IMR-90 (cell line): ENCODE measurements at regions not wholly inside any gene's neighbourhood (a gene's known extent, or its start where the extent isn't known, plus 50 kb on each side); places are given as distances from the start of the nearest gene placed in this dataset.

Source experiments
- ATAC-seq: fragments of 200-7000 bp; cut with Tn5 transposase; 2 replicates; pipeline ENCODE4 v1.9.1; 2020; ENCODE audit warnings: low read depth, mild to moderate bottlenecking, moderate library complexity
- BruUV-seq: library from RNA; stranded (reverse); fragments of 400-500 nt; replicated peaks from 2 replicates; lab custom pipeline; 2021; lab: Mats Ljungman, UMichigan
- CTCF ChIA-PET: fragments of 300-600 bp; formaldehyde crosslinking; extraction: SDS; loops from one replicate; lab custom pipeline; 2021; ENCODE audit warnings: antibody characterized with exemption; lab: Yijun Ruan, JAX
- POLR2A ChIA-PET: fragments of 300-600 bp; sonication (Branson Sonifier 250); formaldehyde crosslinking; loops from one replicate; lab custom pipeline; 2022; ENCODE audit warnings: antibody characterized with exemption; ENCODE audit not compliant: unreplicated experiment; lab: Charles Lee
- DNase-seq: peaks from one replicate; pipeline ENCODE4 v3.0.0; 2013
- H2AFZ ChIP-seq: replicated peaks from 2 replicates; pipeline ENCODE3; 2013; ENCODE audit warnings: low read length, mild to moderate bottlenecking; ENCODE audit not compliant: poor library complexity
- H2AK5ac ChIP-seq: 2 replicates; pipeline ENCODE4 v1.6.1; 2013; ENCODE audit warnings: low read depth, low read length, inconsistent platforms
- H2AK9ac ChIP-seq: replicated peaks from 2 replicates; pipeline ENCODE3; 2013; ENCODE audit warnings: mild to moderate bottlenecking, low read depth, low read length, moderate library complexity; ENCODE audit not compliant: poor library complexity
- H2BK120ac ChIP-seq: 2 replicates; pipeline ENCODE4 v1.6.1; 2013; ENCODE audit warnings: low read depth, low read length, inconsistent platforms
- H2BK15ac ChIP-seq: 3 replicates; pipeline ENCODE4 v1.6.1; 2013; ENCODE audit warnings: low read depth, low read length, inconsistent platforms
- H2BK20ac ChIP-seq: 2 replicates; pipeline ENCODE4 v1.6.1; 2013; ENCODE audit warnings: low read depth, mild to moderate bottlenecking, inconsistent platforms, low read length, moderate library complexity
- H2BK5ac ChIP-seq: 2 replicates; pipeline ENCODE4 v1.6.1; 2013; ENCODE audit warnings: mild to moderate bottlenecking, low read depth, low read length, inconsistent platforms; ENCODE audit not compliant: poor library complexity, severe bottlenecking
- H3K14ac ChIP-seq: replicated peaks from 2 replicates; pipeline ENCODE4 v1.6.1; 2013; ENCODE audit warnings: low read depth, low read length, inconsistent platforms
- H3K18ac ChIP-seq: 2 replicates; pipeline ENCODE4 v1.6.1; 2013; ENCODE audit warnings: low read depth, low read length, control low read depth
- H3K23ac ChIP-seq: 2 replicates; pipeline ENCODE4 v1.6.1; 2013; ENCODE audit warnings: low read depth, low read length, inconsistent platforms
- H3K27ac ChIP-seq: 2 replicates; pipeline ENCODE4 v1.5.1; 2013; ENCODE audit warnings: mild to moderate bottlenecking, control low read depth, low read length; ENCODE audit not compliant: insufficient read depth
- H3K27me3 ChIP-seq: 2 replicates; pipeline ENCODE4 v1.6.1; 2013; ENCODE audit warnings: low read length; ENCODE audit not compliant: control insufficient read depth, insufficient read depth
- H3K36me3 ChIP-seq: 2 replicates; pipeline ENCODE4 v1.6.1; 2013; ENCODE audit warnings: low read length, mixed read lengths; ENCODE audit not compliant: control insufficient read depth, insufficient read depth
- H3K4ac ChIP-seq: 2 replicates; pipeline ENCODE4 v1.6.1; 2013; ENCODE audit warnings: low read depth, low read length, inconsistent platforms
- H3K4me1 ChIP-seq: 2 replicates; pipeline ENCODE4 v1.6.1; 2013; ENCODE audit warnings: low read length, mixed read lengths; ENCODE audit not compliant: control insufficient read depth, insufficient read depth
- H3K4me2 ChIP-seq: 2 replicates; pipeline ENCODE4 v1.6.1; 2013; ENCODE audit warnings: low read depth, mild to moderate bottlenecking, control low read depth, low read length, moderate library complexity
- H3K4me3 ChIP-seq: 2 replicates; pipeline ENCODE4 v1.5.1; 2013; ENCODE audit warnings: low read depth, mild to moderate bottlenecking, control low read depth, low read length, moderate library complexity; ENCODE audit not compliant: insufficient read depth
- H3K56ac ChIP-seq: 2 replicates; pipeline ENCODE4 v1.6.1; 2013; ENCODE audit warnings: low read length, inconsistent platforms; ENCODE audit not compliant: insufficient read depth; ENCODE audit errors: extremely low read depth
- H3K79me1 ChIP-seq, 2 experiments: 2 replicates each; pipeline ENCODE4 v1.6.1; 2013; ENCODE audit warnings: low read length in 2 of 2, inconsistent platforms in 1 of 2, low read depth in 1 of 2
- H3K9ac ChIP-seq: 2 replicates; pipeline ENCODE4 v1.6.1; 2013; ENCODE audit warnings: low read depth, low read length, control low read depth
- H3K9me1 ChIP-seq: 2 replicates; pipeline ENCODE4 v1.6.1; 2013; ENCODE audit warnings: low read length, inconsistent platforms; ENCODE audit not compliant: insufficient read depth
- H3K9me3 ChIP-seq: 2 replicates; pipeline ENCODE4 v1.6.1; 2013; ENCODE audit warnings: low read length; ENCODE audit not compliant: control insufficient read depth, insufficient read depth
- H4K20me1 ChIP-seq: 2 replicates; pipeline ENCODE4 v1.6.1; 2013; ENCODE audit warnings: low read length, inconsistent platforms; ENCODE audit not compliant: insufficient read depth
- H4K5ac ChIP-seq: 2 replicates; pipeline ENCODE4 v1.6.1; 2013; ENCODE audit warnings: mild to moderate bottlenecking, low read depth, low read length, control low read depth
- H4K8ac ChIP-seq, 2 experiments: 2 replicates each; pipeline ENCODE4 v1.6.1; 2013; ENCODE audit warnings: low read depth in 2 of 2, low read length in 2 of 2, control low read depth in 1 of 2, inconsistent platforms in 1 of 2
- H4K91ac ChIP-seq: 2 replicates; pipeline ENCODE4 v1.6.1; 2013; ENCODE audit warnings: low read depth, low read length, inconsistent platforms; ENCODE audit not compliant: insufficient read depth
- BHLHE40 ChIP-seq: fragments of 150-350 bp; IDR thresholded peaks from 2 replicates; pipeline ENCODE4 v1.6.1; 2016; ENCODE audit warnings: mild to moderate bottlenecking, low read depth, low read length
- CEBPB ChIP-seq: IDR thresholded peaks from 2 replicates; pipeline ENCODE4 v1.6.1; 2012; ENCODE audit warnings: low read depth, low read length, improper control_type of control experiment
- CHD1 ChIP-seq: IDR thresholded peaks from 2 replicates; pipeline ENCODE4 v1.6.1; 2012; ENCODE audit warnings: low read depth, low read length, improper control_type of control experiment
- CTCF ChIP-seq: conservative IDR thresholded peaks from 2 replicates; pipeline ENCODE4 v1.5.1; 2012; ENCODE audit warnings: mild to moderate bottlenecking, low read depth, low read length, improper control_type of control experiment
- ELK1 ChIP-seq: fragments of 150-350 bp; IDR thresholded peaks from 2 replicates; pipeline ENCODE4 v1.6.1; 2016; ENCODE audit warnings: low read depth, mild to moderate bottlenecking, low read length, moderate library complexity, borderline replicate concordance
- FOS ChIP-seq: fragments of 150-350 bp; IDR thresholded peaks from 2 replicates; pipeline ENCODE4 v1.6.1; 2016; ENCODE audit warnings: low read depth, low read length
- MAFK ChIP-seq: IDR thresholded peaks from 2 replicates; pipeline ENCODE4 v1.6.1; 2012; ENCODE audit warnings: low read depth, low read length, improper control_type of control experiment
- MAZ ChIP-seq: IDR thresholded peaks from 2 replicates; pipeline ENCODE4 v1.6.1; 2012; ENCODE audit warnings: low read depth, mild to moderate bottlenecking, low read length, improper control_type of control experiment, moderate library complexity, borderline replicate concordance
- MXI1 ChIP-seq: IDR thresholded peaks from 2 replicates; pipeline ENCODE4 v1.6.1; 2012; ENCODE audit warnings: low read depth, mild to moderate bottlenecking, low read length, moderate library complexity, borderline replicate concordance
- NFE2L2 ChIP-seq: fragments of 150-350 bp; IDR thresholded peaks from 2 replicates; pipeline ENCODE4 v1.6.1; 2016; ENCODE audit warnings: low read depth, mild to moderate bottlenecking, low read length
- POLR2A ChIP-seq: IDR thresholded peaks from 2 replicates; pipeline ENCODE4 v1.6.1; 2012; ENCODE audit warnings: mild to moderate bottlenecking, low read depth, low read length
- RAD21 ChIP-seq: IDR thresholded peaks from 2 replicates; pipeline ENCODE4 v1.6.1; 2012; ENCODE audit warnings: low read length, improper control_type of control experiment
- RCOR1 ChIP-seq: IDR thresholded peaks from 2 replicates; pipeline ENCODE4 v1.6.1; 2012; ENCODE audit warnings: mild to moderate bottlenecking, low read length, improper control_type of control experiment; ENCODE audit not compliant: insufficient replicate concordance
- RFX5 ChIP-seq: IDR thresholded peaks from 2 replicates; pipeline ENCODE4 v1.8.0; 2012; ENCODE audit warnings: low read depth, mild to moderate bottlenecking, low read length, moderate library complexity
- SMC3 ChIP-seq: fragments of 150-350 bp; IDR thresholded peaks from 2 replicates; pipeline ENCODE4 v1.6.1; 2016; ENCODE audit warnings: low read depth, mild to moderate bottlenecking, antibody characterized with exemption, low read length, moderate library complexity
- USF2 ChIP-seq: fragments of 150-350 bp; IDR thresholded peaks from 2 replicates; pipeline ENCODE4 v1.6.1; 2017; ENCODE audit warnings: mild to moderate bottlenecking, antibody characterized with exemption, low read length, low read depth
- WGBS, 2 experiments: methylation state at CpG; one replicate each; pipeline versions ENCODE4 v1.1.5 to v1.1.7; 2013; ENCODE audit warnings: missing lambda C conversion rate in 2 of 2; ENCODE audit not compliant: insufficient read length in 1 of 2; ENCODE audit errors: extremely low coverage in 2 of 2; 5-methylcytosine and 5-hydroxymethylcytosine counted together
- dilution Hi-C: fragments of 300-500 bp; cut with HindIII; formaldehyde crosslinking; loops from one replicate; pipeline ENCODE4 v1.14.3; 2018; ENCODE audit warnings: low sequenced_read_pairs; ENCODE audit not compliant: unreplicated experiment
- in situ Hi-C: fragments of 300-500 bp; cut with MboI; formaldehyde crosslinking; loops from 3 replicates; pipeline ENCODE4 v1.14.3; 2019; ENCODE audit warnings: low sequenced_read_pairs, inconsistent platforms, mixed read lengths
- intact Hi-C: fragments of 100-400 bp; cut with micrococcal nuclease; formaldehyde crosslinking; loops from 2 replicates; pipeline ENCODE4 v1.10.0; 2022

GRCh38 chr12:88753707-88754106, 173.4 kb upstream of the KITLG start:
- no peak for ATAC-seq
- no peak overlapping the region for H3K4ac ChIP-seq
- no peak overlapping the region for H3K9ac ChIP-seq
- H3K27ac ChIP-seq = no peak overlapping the region
- dilution Hi-C loops = no loop called here
- H4K5ac ChIP-seq = no peak overlapping the region
- H2BK15ac ChIP-seq = no peak overlapping the region
- 90% methylated on average over 2 of the region's 8 CpGs; no CpG with 5 or more reads in 1 of the 2 experiments for WGBS, 2 experiments
- no peaks in the 10 kb centered on the region for H3K79me1 ChIP-seq
- no peak overlapping the region for H2AFZ ChIP-seq
- no peaks in the 10 kb centered on the region for H3K36me3 ChIP-seq
- H3K23ac ChIP-seq = no peak overlapping the region
- no peak overlapping the region for H3K4me3 ChIP-seq
- TF ChIP-seq FOS = no peak
- no peak for TF ChIP-seq SMC3
- TF ChIP-seq CHD1 = no peak
- TF ChIP-seq CTCF = no peak
- no peak for TF ChIP-seq MAFK
- TF ChIP-seq RFX5 = no peak
- TF ChIP-seq BHLHE40 = no peak
- no peak for TF ChIP-seq ELK1
- no peak for TF ChIP-seq CEBPB
- TF ChIP-seq MAZ = no peak
- TF ChIP-seq RCOR1 = no peak
- TF ChIP-seq NFE2L2 = no peak
- no peak for TF ChIP-seq MXI1
- TF ChIP-seq RAD21 = no peak
- no peak for TF ChIP-seq USF2
- TF ChIP-seq POLR2A = no peak
- no peak overlapping the region for H3K18ac ChIP-seq
- no peak overlapping the region for H4K91ac ChIP-seq
- CTCF ChIA-PET = no interaction called here
- in situ Hi-C loops = no loop called here
- no peak overlapping the region for H3K4me2 ChIP-seq
- H4K8ac ChIP-seq = no peak overlapping the region
- H2BK5ac ChIP-seq = no peak overlapping the region
- POLR2A ChIA-PET = no interaction called here
- H2AK9ac ChIP-seq = no peak overlapping the region
- H3K4me1 ChIP-seq = no peaks in the 10 kb centered on the region
- no peak overlapping the region for H3K56ac ChIP-seq
- intact Hi-C loops = no loop called here
- BruUV-seq = no TSS peak
- no peak overlapping the region for H3K14ac ChIP-seq
- no peaks in the 10 kb centered on the region for H3K27me3 ChIP-seq
- no peak overlapping the region for H2BK20ac ChIP-seq
- H2AK5ac ChIP-seq = no peak overlapping the region
- no peak overlapping the region for H2BK120ac ChIP-seq
- DNase-seq = no peak
- H3K9me3 ChIP-seq = no peaks in the 10 kb centered on the region
- no peaks in the 10 kb centered on the region for H3K9me1 ChIP-seq
- no peaks in the 10 kb centered on the region for H4K20me1 ChIP-seq
